Hematopoietic multipotent progenitor cell treated with erythropoietin and hydrocortisone succinate and interleukin-3 and kit ligand, for 15 days (in vitro differentiated cells): ENCODE measurements at regions not wholly inside any gene's neighbourhood (a gene's known extent, or its start where the extent isn't known, plus 50 kb on each side); places are given as distances from the start of the nearest gene placed in this dataset.

Experiments
- DNase-seq: peaks from one replicate; pipeline ENCODE4 v3.0.0-alpha.2; 2015; ENCODE audit warnings: low spot score

- no peak for DNase-seq
Observed at GRCh38 chrX:13102636-13103035, 58.2 kb upstream of the FAM9C start.

- no peak for DNase-seq
Observed at GRCh38 chrX:13101441-13102139, 57.2 kb upstream of the FAM9C start.

GRCh38 chrX:13099121-13099520, 54.7 kb upstream of the FAM9C start:
- DNase-seq = no peak

GRCh38 chrX:13096728-13097127, 52.3 kb upstream of the FAM9C start:
- DNase-seq = no peak

- DNase-seq = no peak
Observed at GRCh38 chrX:13094828-13095341, 50.5 kb upstream of the FAM9C start.

GRCh38 chrX:13094374-13094773, 50.0 kb upstream of the FAM9C start:
- DNase-seq = no peak
